Suprapubic skin (tissue), 4 donors: ENCODE measurements at regions not wholly inside any gene's neighbourhood (a gene's known extent, or its start where the extent isn't known, plus 50 kb on each side); places are given as distances from the start of the nearest gene placed in this dataset.

ENCODE experiments used
- DNase-seq, 2 donors: peaks; one replicate each; pipeline ENCODE4 v3.0.0-alpha.2; 2019; ENCODE audit warnings: low spot score in 2 of 2
- H3K27ac ChIP-seq: fragments of 200-600 bp; sonication (generic); one replicate; pipeline ENCODE4 v1.5.1; 2019
- H3K27me3 ChIP-seq: fragments of 200-600 bp; sonication (generic); one replicate; pipeline ENCODE4 v1.5.1; 2019
- H3K36me3 ChIP-seq: fragments of 200-600 bp; sonication (generic); one replicate; pipeline ENCODE4 v1.5.1; 2019
- H3K4me1 ChIP-seq: fragments of 200-600 bp; sonication (generic); one replicate; pipeline ENCODE4 v1.5.1; 2019
- H3K4me3 ChIP-seq: fragments of 200-600 bp; sonication (generic); one replicate; pipeline ENCODE4 v1.5.1; 2019; ENCODE audit warnings: mild to moderate bottlenecking
- H3K9me3 ChIP-seq: fragments of 200-600 bp; sonication (generic); one replicate; pipeline ENCODE4 v1.5.1; 2019
- EP300 ChIP-seq: sonication (generic); formaldehyde crosslinking; IDR thresholded peaks from one replicate; pipeline ENCODE4 v1.6.1; 2017; ENCODE audit warnings: antibody characterized with exemption
- POLR2A ChIP-seq, 2 donors: fragments of 450-650 bp; IDR thresholded peaks; one replicate each; pipeline ENCODE4 v1.6.1; 2017; ENCODE audit warnings: antibody characterized with exemption in 2 of 2, mild to moderate bottlenecking in 2 of 2, moderate library complexity in 2 of 2
- POLR2AphosphoS5 ChIP-seq, 3 donors: sonication (generic); formaldehyde crosslinking; IDR thresholded peaks; one replicate each; pipeline ENCODE4 v1.6.1; 2017; ENCODE audit warnings: antibody characterized with exemption in 3 of 3
- whole genome bisulfite sequencing: methylation state at CpG from one replicate; pipeline ENCODE4 v1.1.5; 2018; 5-methylcytosine and 5-hydroxymethylcytosine counted together
- TF ChIP-seq, protein P1 (sequence below), 2 donors: fragments of 200-600 bp in 1 of 2; fragments of 450-650 bp in 1 of 2; sonication (generic) in 1 of 2; IDR thresholded peaks; one replicate each; pipeline ENCODE4 v1.5.1; 2016 to 2019; ENCODE audit warnings: antibody characterized with exemption in 2 of 2, mild to moderate bottlenecking in 1 of 2, moderate library complexity in 1 of 2

DNA sequence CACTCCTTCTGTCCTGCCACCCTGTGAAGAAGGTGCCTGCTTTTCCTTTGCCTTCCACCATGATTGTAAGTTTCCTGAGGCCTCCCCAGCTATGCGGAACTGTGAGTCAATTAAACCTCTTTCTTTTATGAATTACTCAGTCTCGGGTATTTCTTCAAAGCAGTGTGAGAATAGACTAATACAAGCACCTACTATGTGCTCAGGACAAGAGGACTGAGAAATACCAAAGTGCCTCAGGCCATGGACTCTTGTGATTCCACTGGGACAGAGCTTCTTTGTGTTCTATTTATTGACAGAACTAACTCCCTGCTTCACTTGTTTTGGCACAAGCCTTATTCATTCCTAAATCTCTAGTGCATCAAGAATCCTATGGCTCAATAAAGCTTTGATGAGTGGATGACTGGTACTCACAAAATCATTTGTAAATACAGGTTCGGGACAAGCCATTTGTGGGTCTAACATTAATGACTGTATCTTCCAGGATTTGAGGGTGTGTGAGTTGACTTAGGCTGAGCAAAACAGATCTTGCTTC, 204.2 kb downstream of the PDCD6IP start:
- no peak overlapping the region for H3K4me3 ChIP-seq
- no peaks in the 10 kb centered on the region for H3K36me3 ChIP-seq
- no peaks in the 10 kb centered on the region for H3K4me1 ChIP-seq
- H3K27ac ChIP-seq, result no peak overlapping the region
- DNase-seq, result no peak
- no peak for TF ChIP-seq EP300
- H3K9me3 ChIP-seq, result no peaks in the 10 kb centered on the region
- H3K27me3 ChIP-seq, result no peaks in the 10 kb centered on the region
- WGBS, result 61% methylated on average over 3 of the region's 3 CpGs

DNA sequence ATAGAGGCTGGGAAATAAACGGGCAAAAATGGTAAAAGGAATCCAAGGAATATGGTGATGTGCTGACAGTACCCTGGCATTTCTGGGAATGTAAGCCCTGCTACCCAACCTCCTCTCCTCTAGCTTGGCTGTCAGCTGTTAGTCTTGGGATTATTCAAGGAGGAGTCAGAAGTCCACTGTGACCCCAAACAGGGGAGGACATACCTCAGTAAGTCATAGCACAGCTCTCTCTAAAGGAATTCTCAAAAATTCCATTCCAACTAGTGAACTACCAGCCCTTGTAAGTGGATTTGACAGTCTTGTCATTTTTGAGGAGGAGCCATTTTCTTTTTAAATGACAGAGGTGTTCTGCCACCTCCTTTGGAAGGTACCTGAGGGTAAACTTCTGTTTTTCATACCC, 207.5 kb downstream of the PDCD6IP start:
- 59% methylated on average over 1 of the region's 1 CpG for WGBS
- H3K4me3 ChIP-seq, result no peak overlapping the region
- TF ChIP-seq EP300, result no peak
- TF ChIP-seq POLR2A (IDR thresholded peaks at IDR 0.05), result no peak

DNA sequence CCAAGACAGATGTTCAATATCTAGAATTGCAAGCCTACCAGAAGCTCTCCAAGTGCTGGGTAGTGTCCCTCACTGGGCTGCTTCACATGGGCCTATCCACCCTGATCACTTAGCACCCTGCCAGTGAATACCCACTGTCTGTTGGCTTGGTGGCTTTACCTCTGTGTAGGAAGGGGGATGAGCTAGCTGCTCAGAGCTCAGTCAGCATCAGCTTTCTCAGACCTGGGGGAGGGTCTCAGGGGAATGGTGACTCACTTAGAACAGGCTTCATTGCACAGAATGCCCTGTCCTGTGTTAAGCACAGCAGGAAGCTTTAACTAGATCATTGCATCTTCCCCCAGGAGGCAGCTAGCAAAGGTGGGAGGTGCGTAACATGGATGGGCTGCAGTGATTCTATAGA, 209.8 kb downstream of the PDCD6IP start:
- 96% methylated on average over 1 of the region's 1 CpG for WGBS
- H3K4me3 ChIP-seq, result no peak overlapping the region
- DNase-seq, result no peak
- H3K27me3 ChIP-seq, result no peaks in the 10 kb centered on the region
- TF ChIP-seq POLR2AphosphoS5 (IDR thresholded peaks at IDR 0.05), result no peak
- TF ChIP-seq EP300, result no peak
- no peak for TF ChIP-seq POLR2A (IDR thresholded peaks at IDR 0.05)
- TF ChIP-seq, protein P1, sequence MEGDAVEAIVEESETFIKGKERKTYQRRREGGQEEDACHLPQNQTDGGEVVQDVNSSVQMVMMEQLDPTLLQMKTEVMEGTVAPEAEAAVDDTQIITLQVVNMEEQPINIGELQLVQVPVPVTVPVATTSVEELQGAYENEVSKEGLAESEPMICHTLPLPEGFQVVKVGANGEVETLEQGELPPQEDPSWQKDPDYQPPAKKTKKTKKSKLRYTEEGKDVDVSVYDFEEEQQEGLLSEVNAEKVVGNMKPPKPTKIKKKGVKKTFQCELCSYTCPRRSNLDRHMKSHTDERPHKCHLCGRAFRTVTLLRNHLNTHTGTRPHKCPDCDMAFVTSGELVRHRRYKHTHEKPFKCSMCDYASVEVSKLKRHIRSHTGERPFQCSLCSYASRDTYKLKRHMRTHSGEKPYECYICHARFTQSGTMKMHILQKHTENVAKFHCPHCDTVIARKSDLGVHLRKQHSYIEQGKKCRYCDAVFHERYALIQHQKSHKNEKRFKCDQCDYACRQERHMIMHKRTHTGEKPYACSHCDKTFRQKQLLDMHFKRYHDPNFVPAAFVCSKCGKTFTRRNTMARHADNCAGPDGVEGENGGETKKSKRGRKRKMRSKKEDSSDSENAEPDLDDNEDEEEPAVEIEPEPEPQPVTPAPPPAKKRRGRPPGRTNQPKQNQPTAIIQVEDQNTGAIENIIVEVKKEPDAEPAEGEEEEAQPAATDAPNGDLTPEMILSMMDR (IDR thresholded peaks at IDR 0.05), result no peak
- H3K9me3 ChIP-seq, result no peaks in the 10 kb centered on the region
- H3K4me1 ChIP-seq, result no peaks in the 10 kb centered on the region
- no peaks in the 10 kb centered on the region for H3K36me3 ChIP-seq
- H3K27ac ChIP-seq, result no peak overlapping the region

More for the DNA sequence above, 207.5 kb downstream of the PDCD6IP start:
- DNase-seq, result no peak
- Histone ChIP-seq H3K9me3 (no peaks in the 10 kb centered on the region), H3K27me3 (no peaks in the 10 kb centered on the region), H3K36me3 (no peaks in the 10 kb centered on the region), H3K27ac (no peak overlapping the region), H3K4me1 (no peaks in the 10 kb centered on the region)

DNA sequence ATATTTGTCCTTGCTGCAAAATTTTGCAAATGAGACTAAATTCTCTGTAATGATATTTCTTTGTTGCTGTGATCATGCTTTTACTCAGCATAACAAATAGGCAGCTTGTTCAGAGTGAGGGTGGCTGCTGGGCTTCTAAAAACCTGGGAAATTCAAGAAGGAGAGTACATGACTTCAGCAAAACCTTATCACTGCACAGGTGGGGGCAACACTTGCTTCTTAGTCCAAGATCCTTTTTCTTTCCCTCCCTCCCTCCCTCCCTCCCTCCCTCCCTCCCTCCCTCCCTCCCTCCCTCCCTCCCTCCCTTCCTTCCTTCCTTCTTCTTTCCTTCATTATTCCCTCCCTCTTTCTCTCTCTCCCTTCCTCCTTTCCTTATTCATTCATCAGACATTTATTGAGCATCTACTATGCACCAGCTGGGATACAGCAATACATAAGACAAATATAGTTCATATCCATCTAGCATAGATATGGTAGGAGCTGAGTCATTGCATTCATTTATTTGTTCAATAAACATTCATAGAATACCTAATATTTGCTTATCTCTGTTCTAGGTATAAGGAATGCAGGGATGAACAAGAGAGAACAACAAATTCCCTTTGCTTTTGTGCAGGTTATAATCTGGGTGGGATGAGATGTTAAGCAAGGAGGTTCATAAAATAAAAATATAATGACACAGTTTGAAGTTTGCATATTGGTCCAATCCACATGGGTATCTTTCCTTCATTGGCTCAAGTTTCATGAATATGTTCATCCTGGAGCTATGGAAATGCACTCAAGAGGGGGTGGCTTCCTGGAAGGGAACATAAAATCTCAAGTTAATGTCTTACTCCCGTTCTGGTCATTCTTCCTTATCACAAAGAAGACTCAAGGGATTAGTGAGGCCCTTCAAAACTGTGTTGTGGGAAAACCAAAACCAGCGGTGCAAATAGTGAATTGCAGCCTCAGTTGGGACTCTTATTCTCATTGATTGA, 210.7 kb downstream of the PDCD6IP start:
- Histone ChIP-seq H3K27me3 (no peaks in the 10 kb centered on the region), H3K4me1 (no peaks in the 10 kb centered on the region), H3K36me3 (no peaks in the 10 kb centered on the region), H3K4me3 (no peak overlapping the region), H3K27ac (no peak overlapping the region), H3K9me3 (no peaks in the 10 kb centered on the region)
- DNase-seq, result no peak
- WGBS, result 66% methylated on average over 2 of the region's 2 CpGs
- TF ChIP-seq POLR2A (IDR thresholded peaks at IDR 0.05), result no peak
- TF ChIP-seq, protein P1 (IDR thresholded peaks at IDR 0.05), result no peak
- TF ChIP-seq POLR2AphosphoS5 (IDR thresholded peaks at IDR 0.05), result no peak
- TF ChIP-seq EP300, result no peak

DNA sequence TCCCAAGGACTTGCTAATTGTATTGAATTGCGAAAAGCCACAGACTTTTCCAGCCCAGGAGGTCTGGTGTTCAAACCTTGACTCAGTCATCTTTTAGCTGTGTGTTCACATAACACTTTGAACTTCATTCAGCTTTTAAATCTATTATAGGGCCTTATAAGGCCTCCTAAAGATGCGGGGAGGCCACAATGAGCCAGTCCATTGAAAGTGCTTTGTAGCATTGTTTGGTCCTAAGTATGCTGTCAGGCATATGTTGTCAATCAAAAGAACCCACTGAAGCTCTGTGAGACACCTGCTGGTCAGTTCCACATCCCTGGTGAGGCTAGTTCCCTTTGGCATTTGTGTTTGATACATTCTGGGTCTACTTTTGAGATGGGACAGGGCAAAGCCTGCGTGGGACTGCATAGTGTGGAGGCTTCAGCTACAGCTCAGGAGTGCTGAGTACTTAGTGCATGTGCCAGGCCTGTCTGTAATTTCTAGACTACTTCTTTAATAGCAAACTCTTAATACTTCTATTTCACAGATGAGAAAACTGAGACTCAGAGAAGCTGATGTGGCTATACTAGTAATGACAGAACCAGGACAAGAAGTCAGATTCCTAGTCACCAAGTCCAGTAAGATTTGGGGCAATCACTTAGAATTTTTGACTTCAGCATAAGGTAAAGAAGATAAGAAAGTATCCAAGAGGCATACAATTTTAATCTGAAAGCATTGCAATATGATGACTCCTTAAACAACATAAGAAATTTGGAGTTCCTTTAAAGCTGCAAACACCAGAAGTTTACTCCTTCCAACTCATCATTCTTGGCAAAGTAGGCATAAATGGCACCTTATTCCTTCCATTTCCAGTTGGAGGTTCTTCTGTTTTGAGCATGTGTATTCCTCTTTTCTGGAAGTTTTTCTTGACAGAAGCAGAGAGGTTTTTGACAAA, 213.0 kb downstream of the PDCD6IP start:
- Histone ChIP-seq H3K36me3 (no peaks in the 10 kb centered on the region), H3K27me3 (no peaks in the 10 kb centered on the region), H3K4me3 (no peak overlapping the region), H3K27ac (no peak overlapping the region), H3K4me1 (no peaks in the 10 kb centered on the region), H3K9me3 (no peaks in the 10 kb centered on the region)
- 94% methylated on average over 3 of the region's 3 CpGs for WGBS
- DNase-seq, result no peak
- no peak for TF ChIP-seq POLR2A (IDR thresholded peaks at IDR 0.05)
- no peak for TF ChIP-seq EP300
- TF ChIP-seq, protein P1 (IDR thresholded peaks at IDR 0.05), result no peak
- no peak for TF ChIP-seq POLR2AphosphoS5 (IDR thresholded peaks at IDR 0.05)
